ENCODE measurements at regions not wholly inside any gene's neighbourhood (a gene's known extent, or its start where the extent isn't known, plus 50 kb on each side); places are given as distances from the start of the nearest gene placed in this dataset.

DNA sequence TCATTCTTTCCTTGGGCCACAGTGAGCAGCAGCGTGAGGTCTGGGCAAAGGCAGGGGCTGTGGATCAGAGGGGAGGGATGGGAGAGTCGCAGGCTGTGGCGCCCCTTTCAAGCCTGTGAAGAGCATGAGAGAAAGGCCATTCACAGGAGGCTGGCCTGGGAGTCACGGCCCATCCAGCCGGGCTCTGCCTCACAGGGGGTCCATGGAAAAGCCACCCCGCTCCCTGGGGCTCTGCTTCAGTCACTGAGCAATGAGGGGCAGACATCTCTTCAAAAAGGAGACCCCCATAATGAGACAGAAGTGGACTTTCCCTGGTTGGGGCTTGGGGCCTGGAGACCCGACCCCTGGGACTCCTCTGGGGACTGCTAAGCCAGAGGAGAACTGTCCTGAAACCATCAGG lies 117.0 kb upstream of the GSC start (continued):
- TF ChIP-seq, protein P1, sequence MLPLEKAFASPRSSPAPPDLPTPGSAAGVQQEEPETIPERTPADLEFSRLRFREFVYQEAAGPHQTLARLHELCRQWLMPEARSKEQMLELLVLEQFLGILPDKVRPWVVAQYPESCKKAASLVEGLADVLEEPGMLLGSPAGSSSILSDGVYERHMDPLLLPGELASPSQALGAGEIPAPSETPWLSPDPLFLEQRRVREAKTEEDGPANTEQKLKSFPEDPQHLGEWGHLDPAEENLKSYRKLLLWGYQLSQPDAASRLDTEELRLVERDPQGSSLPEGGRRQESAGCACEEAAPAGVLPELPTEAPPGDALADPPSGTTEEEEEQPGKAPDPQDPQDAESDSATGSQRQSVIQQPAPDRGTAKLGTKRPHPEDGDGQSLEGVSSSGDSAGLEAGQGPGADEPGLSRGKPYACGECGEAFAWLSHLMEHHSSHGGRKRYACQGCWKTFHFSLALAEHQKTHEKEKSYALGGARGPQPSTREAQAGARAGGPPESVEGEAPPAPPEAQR (CRISPR knock-in tag; IDR thresholded peaks at IDR 0.05), result no peak
- TF ChIP-seq CBFB (CRISPR knock-in tag; IDR thresholded peaks at IDR 0.05; ENCODE audit: low read depth) (no peak), GRHL2 (CRISPR knock-in tag; IDR thresholded peaks at IDR 0.05; ENCODE audit: insufficient replicate concordance, severe bottlenecking) (no peak)
- TF ChIP-seq, protein P2, sequence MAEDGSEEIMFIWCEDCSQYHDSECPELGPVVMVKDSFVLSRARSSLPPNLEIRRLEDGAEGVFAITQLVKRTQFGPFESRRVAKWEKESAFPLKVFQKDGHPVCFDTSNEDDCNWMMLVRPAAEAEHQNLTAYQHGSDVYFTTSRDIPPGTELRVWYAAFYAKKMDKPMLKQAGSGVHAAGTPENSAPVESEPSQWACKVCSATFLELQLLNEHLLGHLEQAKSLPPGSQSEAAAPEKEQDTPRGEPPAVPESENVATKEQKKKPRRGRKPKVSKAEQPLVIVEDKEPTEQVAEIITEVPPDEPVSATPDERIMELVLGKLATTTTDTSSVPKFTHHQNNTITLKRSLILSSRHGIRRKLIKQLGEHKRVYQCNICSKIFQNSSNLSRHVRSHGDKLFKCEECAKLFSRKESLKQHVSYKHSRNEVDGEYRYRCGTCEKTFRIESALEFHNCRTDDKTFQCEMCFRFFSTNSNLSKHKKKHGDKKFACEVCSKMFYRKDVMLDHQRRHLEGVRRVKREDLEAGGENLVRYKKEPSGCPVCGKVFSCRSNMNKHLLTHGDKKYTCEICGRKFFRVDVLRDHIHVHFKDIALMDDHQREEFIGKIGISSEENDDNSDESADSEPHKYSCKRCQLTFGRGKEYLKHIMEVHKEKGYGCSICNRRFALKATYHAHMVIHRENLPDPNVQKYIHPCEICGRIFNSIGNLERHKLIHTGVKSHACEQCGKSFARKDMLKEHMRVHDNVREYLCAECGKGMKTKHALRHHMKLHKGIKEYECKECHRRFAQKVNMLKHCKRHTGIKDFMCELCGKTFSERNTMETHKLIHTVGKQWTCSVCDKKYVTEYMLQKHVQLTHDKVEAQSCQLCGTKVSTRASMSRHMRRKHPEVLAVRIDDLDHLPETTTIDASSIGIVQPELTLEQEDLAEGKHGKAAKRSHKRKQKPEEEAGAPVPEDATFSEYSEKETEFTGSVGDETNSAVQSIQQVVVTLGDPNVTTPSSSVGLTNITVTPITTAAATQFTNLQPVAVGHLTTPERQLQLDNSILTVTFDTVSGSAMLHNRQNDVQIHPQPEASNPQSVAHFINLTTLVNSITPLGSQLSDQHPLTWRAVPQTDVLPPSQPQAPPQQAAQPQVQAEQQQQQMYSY (CRISPR knock-in tag; IDR thresholded peaks at IDR 0.05), result no peak

DNA sequence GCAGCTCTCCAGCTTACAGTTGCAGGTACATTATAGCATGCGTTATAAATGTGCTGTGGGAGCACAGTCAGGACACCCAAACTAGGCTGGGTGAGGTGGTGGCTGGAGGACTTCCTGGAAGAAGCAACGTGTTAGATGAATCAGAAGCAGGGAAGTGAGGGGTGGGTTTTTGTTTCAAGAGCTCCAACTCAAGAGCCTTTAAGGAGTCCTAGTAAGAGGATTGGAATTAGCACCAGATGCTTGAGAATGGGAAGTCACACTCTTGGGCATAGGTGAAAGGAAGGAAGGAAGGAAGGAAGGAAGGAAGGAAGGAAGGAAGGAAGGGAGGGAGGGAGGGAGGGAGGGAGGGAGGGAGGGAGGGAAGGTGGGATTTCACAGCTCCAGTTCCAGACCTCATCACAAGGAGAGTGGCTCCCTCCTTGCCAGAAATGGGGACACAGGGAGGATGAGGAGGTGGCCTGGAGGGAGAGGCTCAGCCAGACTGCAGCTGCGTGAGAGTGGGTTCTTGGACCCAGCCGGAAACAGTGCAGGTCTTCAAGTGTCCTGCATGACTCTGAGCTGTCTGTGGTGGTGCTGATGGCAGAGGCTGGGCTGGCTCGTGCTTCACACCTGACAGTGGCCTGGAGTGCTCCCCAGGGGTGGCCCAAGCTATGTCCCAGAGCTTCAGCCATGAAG lies 115.7 kb upstream of the GSC start:
- ChIA-PET CTCF (no interaction called here), POLR2A (no interaction called here)
- H3K4me3 Mint-ChIP-seq, result no peak overlapping the region
- no peaks in the 10 kb centered on the region for H3K27me3 Mint-ChIP-seq (ENCODE audit: low read depth)
- DNase-seq (ENCODE audit: low spot score) (no peak), ATAC-seq (no peak)
- H3K9me3 Mint-ChIP-seq, result peaks cover 5% of the 10 kb centered on the region
- no peak overlapping the region for H3K27ac Mint-ChIP-seq
- H3K36me3 Mint-ChIP-seq, result no peaks in the 10 kb centered on the region
- no peaks in the 10 kb centered on the region for H3K4me1 Mint-ChIP-seq
- TF ChIP-seq ZNF121 (CRISPR knock-in tag; IDR thresholded peaks at IDR 0.05) (no peak), RORB (CRISPR knock-in tag; IDR thresholded peaks at IDR 0.05) (no peak), TEAD4 (CRISPR knock-in tag; IDR thresholded peaks at IDR 0.05) (no peak), NFATC4 (CRISPR knock-in tag; IDR thresholded peaks at IDR 0.05) (no peak), JUN (CRISPR knock-in tag; IDR thresholded peaks at IDR 0.05) (no peak), IRF2 (CRISPR knock-in tag; IDR thresholded peaks at IDR 0.05; ENCODE audit: borderline replicate concordance, low read depth) (no peak), FOXJ3 (CRISPR knock-in tag; IDR thresholded peaks at IDR 0.05; ENCODE audit: borderline replicate concordance) (no peak), TEAD1 (CRISPR knock-in tag; IDR thresholded peaks at IDR 0.05) (no peak), ZBTB21 (CRISPR knock-in tag; IDR thresholded peaks at IDR 0.05; ENCODE audit: borderline replicate concordance) (no peak), ZNF671 (CRISPR knock-in tag; IDR thresholded peaks at IDR 0.05) (no peak), MXD4 (CRISPR knock-in tag; IDR thresholded peaks at IDR 0.05; ENCODE audit: borderline replicate concordance) (no peak)
- TF ChIP-seq, protein P3, sequence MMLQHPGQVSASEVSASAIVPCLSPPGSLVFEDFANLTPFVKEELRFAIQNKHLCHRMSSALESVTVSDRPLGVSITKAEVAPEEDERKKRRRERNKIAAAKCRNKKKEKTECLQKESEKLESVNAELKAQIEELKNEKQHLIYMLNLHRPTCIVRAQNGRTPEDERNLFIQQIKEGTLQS (CRISPR knock-in tag; conservative IDR thresholded peaks at IDR 0.05), result no peak
- TF ChIP-seq, protein P4, sequence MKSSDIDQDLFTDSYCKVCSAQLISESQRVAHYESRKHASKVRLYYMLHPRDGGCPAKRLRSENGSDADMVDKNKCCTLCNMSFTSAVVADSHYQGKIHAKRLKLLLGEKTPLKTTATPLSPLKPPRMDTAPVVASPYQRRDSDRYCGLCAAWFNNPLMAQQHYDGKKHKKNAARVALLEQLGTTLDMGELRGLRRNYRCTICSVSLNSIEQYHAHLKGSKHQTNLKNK (CRISPR knock-in tag; IDR thresholded peaks at IDR 0.05), result no peak
- TF ChIP-seq, protein P5, sequence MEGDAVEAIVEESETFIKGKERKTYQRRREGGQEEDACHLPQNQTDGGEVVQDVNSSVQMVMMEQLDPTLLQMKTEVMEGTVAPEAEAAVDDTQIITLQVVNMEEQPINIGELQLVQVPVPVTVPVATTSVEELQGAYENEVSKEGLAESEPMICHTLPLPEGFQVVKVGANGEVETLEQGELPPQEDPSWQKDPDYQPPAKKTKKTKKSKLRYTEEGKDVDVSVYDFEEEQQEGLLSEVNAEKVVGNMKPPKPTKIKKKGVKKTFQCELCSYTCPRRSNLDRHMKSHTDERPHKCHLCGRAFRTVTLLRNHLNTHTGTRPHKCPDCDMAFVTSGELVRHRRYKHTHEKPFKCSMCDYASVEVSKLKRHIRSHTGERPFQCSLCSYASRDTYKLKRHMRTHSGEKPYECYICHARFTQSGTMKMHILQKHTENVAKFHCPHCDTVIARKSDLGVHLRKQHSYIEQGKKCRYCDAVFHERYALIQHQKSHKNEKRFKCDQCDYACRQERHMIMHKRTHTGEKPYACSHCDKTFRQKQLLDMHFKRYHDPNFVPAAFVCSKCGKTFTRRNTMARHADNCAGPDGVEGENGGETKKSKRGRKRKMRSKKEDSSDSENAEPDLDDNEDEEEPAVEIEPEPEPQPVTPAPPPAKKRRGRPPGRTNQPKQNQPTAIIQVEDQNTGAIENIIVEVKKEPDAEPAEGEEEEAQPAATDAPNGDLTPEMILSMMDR (IDR thresholded peaks at IDR 0.05), result no peak
- TF ChIP-seq, protein P6, sequence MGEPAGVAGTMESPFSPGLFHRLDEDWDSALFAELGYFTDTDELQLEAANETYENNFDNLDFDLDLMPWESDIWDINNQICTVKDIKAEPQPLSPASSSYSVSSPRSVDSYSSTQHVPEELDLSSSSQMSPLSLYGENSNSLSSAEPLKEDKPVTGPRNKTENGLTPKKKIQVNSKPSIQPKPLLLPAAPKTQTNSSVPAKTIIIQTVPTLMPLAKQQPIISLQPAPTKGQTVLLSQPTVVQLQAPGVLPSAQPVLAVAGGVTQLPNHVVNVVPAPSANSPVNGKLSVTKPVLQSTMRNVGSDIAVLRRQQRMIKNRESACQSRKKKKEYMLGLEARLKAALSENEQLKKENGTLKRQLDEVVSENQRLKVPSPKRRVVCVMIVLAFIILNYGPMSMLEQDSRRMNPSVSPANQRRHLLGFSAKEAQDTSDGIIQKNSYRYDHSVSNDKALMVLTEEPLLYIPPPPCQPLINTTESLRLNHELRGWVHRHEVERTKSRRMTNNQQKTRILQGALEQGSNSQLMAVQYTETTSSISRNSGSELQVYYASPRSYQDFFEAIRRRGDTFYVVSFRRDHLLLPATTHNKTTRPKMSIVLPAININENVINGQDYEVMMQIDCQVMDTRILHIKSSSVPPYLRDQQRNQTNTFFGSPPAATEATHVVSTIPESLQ (CRISPR knock-in tag; IDR thresholded peaks at IDR 0.05), result no peak
- TF ChIP-seq, protein P7, sequence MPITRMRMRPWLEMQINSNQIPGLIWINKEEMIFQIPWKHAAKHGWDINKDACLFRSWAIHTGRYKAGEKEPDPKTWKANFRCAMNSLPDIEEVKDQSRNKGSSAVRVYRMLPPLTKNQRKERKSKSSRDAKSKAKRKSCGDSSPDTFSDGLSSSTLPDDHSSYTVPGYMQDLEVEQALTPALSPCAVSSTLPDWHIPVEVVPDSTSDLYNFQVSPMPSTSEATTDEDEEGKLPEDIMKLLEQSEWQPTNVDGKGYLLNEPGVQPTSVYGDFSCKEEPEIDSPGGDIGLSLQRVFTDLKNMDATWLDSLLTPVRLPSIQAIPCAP (CRISPR knock-in tag; IDR thresholded peaks at IDR 0.05), result no peak
- TF ChIP-seq, protein P8, sequence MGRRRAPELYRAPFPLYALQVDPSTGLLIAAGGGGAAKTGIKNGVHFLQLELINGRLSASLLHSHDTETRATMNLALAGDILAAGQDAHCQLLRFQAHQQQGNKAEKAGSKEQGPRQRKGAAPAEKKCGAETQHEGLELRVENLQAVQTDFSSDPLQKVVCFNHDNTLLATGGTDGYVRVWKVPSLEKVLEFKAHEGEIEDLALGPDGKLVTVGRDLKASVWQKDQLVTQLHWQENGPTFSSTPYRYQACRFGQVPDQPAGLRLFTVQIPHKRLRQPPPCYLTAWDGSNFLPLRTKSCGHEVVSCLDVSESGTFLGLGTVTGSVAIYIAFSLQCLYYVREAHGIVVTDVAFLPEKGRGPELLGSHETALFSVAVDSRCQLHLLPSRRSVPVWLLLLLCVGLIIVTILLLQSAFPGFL (CRISPR knock-in tag; IDR thresholded peaks at IDR 0.05; ENCODE audit: borderline replicate concordance), result no peak
- TF ChIP-seq, protein P2 (CRISPR knock-in tag; IDR thresholded peaks at IDR 0.05), result no peak

All from WTC11 (cell line).